ENCODE measurements at regions not wholly inside any gene's neighbourhood (a gene's known extent, or its start where the extent isn't known, plus 50 kb on each side); places are given as distances from the start of the nearest gene placed in this dataset.

DNA sequence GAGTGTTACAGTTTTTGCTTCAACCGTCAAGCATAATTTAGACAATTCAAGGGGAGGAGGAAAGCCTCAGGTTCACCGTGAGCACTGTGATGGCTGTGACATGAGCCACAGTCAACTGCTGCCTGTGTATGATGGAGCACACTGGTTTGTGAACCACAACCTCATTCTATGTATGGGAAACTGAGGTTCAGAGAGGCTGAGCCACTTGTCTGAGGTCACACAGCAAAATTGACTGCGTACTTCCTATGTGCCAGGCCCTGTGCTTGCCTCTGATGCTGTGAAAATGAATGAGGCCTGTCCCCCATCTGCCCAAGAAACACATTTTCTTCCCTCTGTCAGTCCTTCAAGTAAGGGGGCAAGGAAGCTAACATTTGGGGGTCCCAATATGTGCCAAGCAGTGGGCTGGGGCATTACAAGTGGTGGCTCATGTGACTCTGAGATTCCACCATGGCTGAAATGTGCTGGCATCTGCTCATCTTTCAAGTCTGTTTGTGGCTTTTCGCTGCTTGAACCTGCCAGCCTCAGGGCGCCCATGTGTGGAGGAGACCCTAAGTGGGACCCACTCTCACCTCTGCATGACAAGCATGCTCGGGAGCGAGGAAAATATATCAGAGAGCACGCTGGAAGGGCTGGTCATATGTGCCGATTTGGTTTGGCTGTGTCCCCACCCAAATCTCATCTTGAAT lies 79.7 kb downstream of the ADRA2C start:
- H3K27me3 ChIP-seq, result no peaks in the 10 kb centered on the region
- H3K4me3 ChIP-seq, result no peak overlapping the region
- no peaks in the 10 kb centered on the region for H3K9me3 ChIP-seq (replicated peaks in 1 of 3)
- no peak overlapping the region for H3K27ac ChIP-seq
- H3K4me1 ChIP-seq (replicated peaks in 1 of 2), result no peaks in the 10 kb centered on the region
- no peaks in the 10 kb centered on the region for H3K36me3 ChIP-seq (replicated peaks in 1 of 2)
- intact Hi-C loops (cut with DNase I), result no loop called here
- DNase-seq, result no peak
- WGBS, 4 donors, result 83 to 90% (median 85%) methylated on average over 8 to 9 of the region's 9 CpGs
- TF ChIP-seq, protein P1, sequence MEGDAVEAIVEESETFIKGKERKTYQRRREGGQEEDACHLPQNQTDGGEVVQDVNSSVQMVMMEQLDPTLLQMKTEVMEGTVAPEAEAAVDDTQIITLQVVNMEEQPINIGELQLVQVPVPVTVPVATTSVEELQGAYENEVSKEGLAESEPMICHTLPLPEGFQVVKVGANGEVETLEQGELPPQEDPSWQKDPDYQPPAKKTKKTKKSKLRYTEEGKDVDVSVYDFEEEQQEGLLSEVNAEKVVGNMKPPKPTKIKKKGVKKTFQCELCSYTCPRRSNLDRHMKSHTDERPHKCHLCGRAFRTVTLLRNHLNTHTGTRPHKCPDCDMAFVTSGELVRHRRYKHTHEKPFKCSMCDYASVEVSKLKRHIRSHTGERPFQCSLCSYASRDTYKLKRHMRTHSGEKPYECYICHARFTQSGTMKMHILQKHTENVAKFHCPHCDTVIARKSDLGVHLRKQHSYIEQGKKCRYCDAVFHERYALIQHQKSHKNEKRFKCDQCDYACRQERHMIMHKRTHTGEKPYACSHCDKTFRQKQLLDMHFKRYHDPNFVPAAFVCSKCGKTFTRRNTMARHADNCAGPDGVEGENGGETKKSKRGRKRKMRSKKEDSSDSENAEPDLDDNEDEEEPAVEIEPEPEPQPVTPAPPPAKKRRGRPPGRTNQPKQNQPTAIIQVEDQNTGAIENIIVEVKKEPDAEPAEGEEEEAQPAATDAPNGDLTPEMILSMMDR (IDR thresholded peaks at IDR 0.05), result no peak
- TF ChIP-seq POLR2A (IDR thresholded peaks at IDR 0.05), result no peak

DNA sequence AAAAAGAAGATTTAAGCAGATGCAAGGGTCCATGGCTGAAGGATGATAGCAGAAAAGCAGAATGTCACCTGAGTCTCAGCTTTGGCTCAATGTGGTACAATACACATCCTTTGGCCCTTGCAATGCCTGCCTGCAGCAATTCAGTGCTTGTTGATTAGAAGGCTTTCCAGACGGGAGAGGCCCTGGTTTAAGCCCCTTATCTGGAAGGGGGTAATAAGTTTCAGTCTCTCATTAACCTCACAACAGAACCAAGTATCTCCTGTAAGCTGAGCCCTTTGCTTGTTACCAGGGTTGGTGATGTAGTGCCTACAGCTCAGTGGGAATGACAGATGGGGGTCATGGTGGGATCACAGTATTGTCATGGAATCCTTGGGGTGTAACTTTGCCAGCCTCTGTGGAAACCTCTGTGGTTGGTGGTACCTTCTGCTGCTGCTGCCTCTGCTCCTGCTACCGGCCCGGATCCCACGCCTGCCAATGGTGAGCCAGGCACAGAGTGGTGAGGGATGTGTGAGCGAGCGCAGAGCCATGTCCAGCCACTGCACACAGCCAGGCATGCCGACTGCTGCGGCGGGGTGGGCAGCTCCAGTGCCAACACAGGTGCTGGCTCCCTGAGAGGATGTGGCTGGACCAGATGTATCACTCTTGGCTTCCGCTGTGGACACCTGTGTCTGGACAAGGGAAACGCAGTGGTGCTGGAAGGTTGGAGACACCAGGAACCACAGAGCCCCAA lies 81.2 kb downstream of the ADRA2C start:
- no peaks in the 10 kb centered on the region for H3K27me3 ChIP-seq
- no peaks in the 10 kb centered on the region for H3K36me3 ChIP-seq (replicated peaks in 1 of 2)
- no peak for DNase-seq
- WGBS, 4 donors, result 47 to 90% (median 87%) methylated on average over 2 to 11 of the region's 11 CpGs
- H3K4me3 ChIP-seq, result no peak overlapping the region
- no peaks in the 10 kb centered on the region for H3K4me1 ChIP-seq (replicated peaks in 1 of 2)
- intact Hi-C loops (cut with DNase I), result no loop called here
- no peaks in the 10 kb centered on the region for H3K9me3 ChIP-seq (replicated peaks in 1 of 3)
- no peak overlapping the region for H3K27ac ChIP-seq
- no peak for TF ChIP-seq POLR2A (IDR thresholded peaks at IDR 0.05)
- TF ChIP-seq, protein P1 (IDR thresholded peaks at IDR 0.05), result no peak

DNA sequence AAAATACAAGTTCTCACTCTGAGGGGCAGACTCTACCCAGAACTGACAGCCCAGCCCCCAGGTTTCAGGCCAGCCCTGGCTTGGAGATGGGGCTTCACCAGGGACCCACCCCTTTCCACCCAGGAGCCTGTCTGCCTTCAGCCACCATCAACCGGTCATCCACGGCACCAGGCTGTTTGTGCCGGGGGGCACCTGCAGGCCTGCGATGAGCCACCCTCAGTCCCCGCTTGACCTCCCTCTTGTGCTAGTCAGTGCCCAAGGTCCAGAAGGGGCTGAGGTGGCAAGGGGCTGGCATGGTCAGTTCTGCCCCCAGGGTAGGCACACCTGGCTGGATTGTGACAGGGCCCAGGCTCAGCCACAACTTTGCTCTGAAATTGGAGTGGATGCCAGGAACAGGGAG lies 82.1 kb downstream of the ADRA2C start:
- intact Hi-C loops (cut with DNase I), result no loop called here
- H3K27ac ChIP-seq, result no peak overlapping the region
- no peaks in the 10 kb centered on the region for H3K27me3 ChIP-seq
- H3K4me3 ChIP-seq, result no peak overlapping the region
- TF ChIP-seq POLR2A (IDR thresholded peaks at IDR 0.05), result no peak
- TF ChIP-seq, protein P1 (IDR thresholded peaks at IDR 0.05), result no peak
- no peaks in the 10 kb centered on the region for H3K9me3 ChIP-seq (replicated peaks in 1 of 3)
- H3K4me1 ChIP-seq (replicated peaks in 1 of 2), result no peaks in the 10 kb centered on the region
- H3K36me3 ChIP-seq (replicated peaks in 1 of 2), result no peaks in the 10 kb centered on the region
- 91 to 100% (median 98%) methylated on average over 2 to 5 of the region's 5 CpGs for WGBS, 4 donors
- DNase-seq, result no peak

DNA sequence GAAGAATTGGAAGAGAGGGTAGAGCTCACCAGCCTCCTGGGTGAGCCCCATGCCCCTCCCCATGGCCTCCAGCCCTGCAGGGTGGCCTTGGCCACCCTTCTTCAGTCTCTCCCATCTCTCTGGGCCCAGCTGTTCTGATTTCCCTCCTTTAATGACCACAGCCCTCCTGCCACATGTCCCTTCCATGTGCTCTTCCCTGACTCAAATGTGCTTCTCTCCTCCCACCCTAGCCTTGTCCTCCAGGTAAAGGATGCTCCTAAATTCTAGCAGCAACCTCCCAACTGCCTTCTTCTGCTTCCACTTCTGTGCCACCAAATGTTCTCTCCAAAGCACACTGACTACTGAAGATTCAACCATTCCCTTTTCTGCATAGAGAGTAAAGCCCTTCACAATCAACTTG lies 83.0 kb downstream of the ADRA2C start:
- intact Hi-C loops (cut with DNase I), result no loop called here
- H3K27ac ChIP-seq, result no peak overlapping the region
- no peaks in the 10 kb centered on the region for H3K9me3 ChIP-seq (replicated peaks in 1 of 3)
- no peaks in the 10 kb centered on the region for H3K36me3 ChIP-seq (replicated peaks in 1 of 2)
- H3K27me3 ChIP-seq, result no peaks in the 10 kb centered on the region
- no peaks in the 10 kb centered on the region for H3K4me1 ChIP-seq (replicated peaks in 1 of 2)
- TF ChIP-seq, protein P1 (IDR thresholded peaks at IDR 0.05), result no peak
- no peak for TF ChIP-seq POLR2A (IDR thresholded peaks at IDR 0.05)
- H3K4me3 ChIP-seq, result no peak overlapping the region
- no peak for DNase-seq
